Heart right ventricle (tissue), 16 donors: ENCODE measurements at regions not wholly inside any gene's neighbourhood (a gene's known extent, or its start where the extent isn't known, plus 50 kb on each side); places are given as distances from the start of the nearest gene placed in this dataset.
A peak's percentile ranks its signal among the peaks of the same experiment; 100 is the strongest.
"Not testable (repeated sequence)": the region's sequence is repeated elsewhere in the genome, so short reads cannot be mapped to it uniquely, and the experiment has no call there.

ENCODE experiments used
- ATAC-seq, 8 donors: fragments of 200-7000 bp; cut with Tn5 transposase; one replicate each; pipeline ENCODE4 v1.9.1; 2020; ENCODE audit warnings: mild to moderate bottlenecking in 8 of 8, moderate library complexity in 8 of 8, moderate number of reproducible peaks in 1 of 8
- DNase-seq, 2 donors: peaks; one replicate each; pipeline ENCODE4 v3.0.0-alpha.2; 2020
- H3K27ac ChIP-seq, 10 donors: fragments of 200-600 bp; sonication (generic) in 2 of 10; one replicate each; pipeline versions ENCODE4 v1.5.0 to v1.8.0; 2020 to 2022; ENCODE audit warnings: mild to moderate bottlenecking in 3 of 10
- H3K27me3 ChIP-seq, 7 donors: fragments of 200-600 bp; one replicate each; pipeline ENCODE4 v1.8.0; 2021 to 2022; ENCODE audit warnings: mild to moderate bottlenecking in 2 of 7
- H3K36me3 ChIP-seq, 9 donors: fragments of 200-600 bp; sonication (generic) in 1 of 9; one replicate each; pipeline versions ENCODE4 v1.5.0 to v1.8.0; 2020 to 2022; ENCODE audit warnings: mild to moderate bottlenecking in 2 of 9
- H3K4me1 ChIP-seq, 9 donors: fragments of 200-600 bp; sonication (generic) in 1 of 9; one replicate each; pipeline versions ENCODE4 v1.5.0 to v1.8.0; 2020 to 2022; ENCODE audit warnings: mild to moderate bottlenecking in 4 of 9
- H3K4me3 ChIP-seq, 10 donors: fragments of 200-600 bp; sonication (generic) in 2 of 10; one replicate each; pipeline versions ENCODE4 v1.5.0 to v1.8.0; 2020 to 2022; ENCODE audit warnings: mild to moderate bottlenecking in 7 of 10, moderate library complexity in 2 of 10
- H3K9me3 ChIP-seq, 11 donors: fragments of 200-600 bp in 10 of 11; sonication (generic) in 2 of 11; one replicate each; pipeline versions ENCODE4 v1.5.0 to v1.8.0; 2013 to 2022; ENCODE audit warnings: mild to moderate bottlenecking in 2 of 11, control low read depth in 1 of 11, moderate library complexity in 1 of 11
- CTCF ChIP-seq, 9 donors: fragments of 200-600 bp; sonication (generic) in 2 of 9; IDR thresholded peaks; one replicate each; pipeline versions ENCODE4 v1.5.0 to v1.8.0; 2021 to 2022; ENCODE audit warnings: antibody characterized with exemption in 9 of 9, mild to moderate bottlenecking in 5 of 9, moderate library complexity in 1 of 9
- WGBS, 2 donors: extraction: QIAGEN DNeasy Blood & Tissue Kit; methylation state at CpG; one replicate each; pipeline ENCODE4 v1.1.7; 2013; ENCODE audit warnings: inconsistent platforms in 1 of 2; 5-methylcytosine and 5-hydroxymethylcytosine counted together
- intact Hi-C, 10 donors: fragments of 100-400 bp; cut with DNase I; formaldehyde crosslinking; loops; one replicate each; pipeline versions ENCODE4 v1.11.1 to v1.14.2; 2022
- donor health status: Arrhythmogenic right ventricular cardiomyopathy.
- donor health status: ischemic (EF 13 %, LVEDD 7.1; RV severe dilation, severe dysfunction).
- donor health status: healthy with polysubstance abuse.
- donor health status: DM: no; HTN: yes; CAD: no.
- donor health status: DM: no; HTN: no; CAD: no.
- donor health status: ischemic (EF 25% LVEDD 6.9; RV normal size, moderate dysfunction).
- donor health status: ischemic (EF 25% LVEDD 5.7; RV mildly dilated, moderate dysfunction).
- donor health status: healthy.
- donor health status: DM: yes; HTN: yes; CAD: no.
- donor health status: Ischemic cardiomyopathy.
- donor health status: ischemic (EF 35%, LVEDD 5.7; RV mildly dilated, moderate dysfunction).
- donor health status: nonischemic (EF 11% LVEDD 7.7; RV severe dilation, severe dysfunction).
- donor health status: DM: yes; HTN: yes; CAD: no.
- donor health status: PGD.
- donor health status: ischemic (EF 29% LVEDD 5.4; RV normal size, mild dysfunction).
- donor health status: nonischemic (EF 23%, LVEDD 6.1; RV moderate dilation, normal function).

GRCh38 chr4:156111686-156112085, 158.0 kb upstream of the CTSO start:
- H3K4me1 ChIP-seq, result peaks cover 0 to 5% (median 0%) of the 10 kb centered on the region in 9 donors
- no peak for ATAC-seq
- DNase-seq, result no peak
- H3K9me3 ChIP-seq, result no peaks in the 10 kb centered on the region
- no peaks in the 10 kb centered on the region for H3K36me3 ChIP-seq
- intact Hi-C loops, result no loop called here
- WGBS, 2 donors, result 46 to 57% methylated on average over 5 of the region's 5 CpGs
- no peaks in the 10 kb centered on the region for H3K27me3 ChIP-seq
- H3K4me3 ChIP-seq, result no peak overlapping the region
- TF ChIP-seq CTCF (IDR thresholded peaks at IDR 0.05), result no peak
- H3K27ac ChIP-seq, result no peak overlapping the region

- no peaks in the 10 kb centered on the region for H3K36me3 ChIP-seq
- no peak overlapping the region for H3K4me3 ChIP-seq
- peak overlapping the region in 1 of 10 donors; percentile 26 for H3K27ac ChIP-seq
- peaks cover 0 to 5% (median 0%) of the 10 kb centered on the region in 9 donors for H3K4me1 ChIP-seq
- no peaks in the 10 kb centered on the region for H3K27me3 ChIP-seq
- H3K9me3 ChIP-seq, result no peaks in the 10 kb centered on the region
- ATAC-seq, result peak in 5 of 8 donors; percentile 23 to 78 (median 29)
- no peak for TF ChIP-seq CTCF (IDR thresholded peaks at IDR 0.05)
- peak in 1 of 2 donors; percentile 14 for DNase-seq
- WGBS, 2 donors, result 44 to 48% methylated on average over 11 of the region's 11 CpGs
- intact Hi-C loops, result no loop called here
Observed at GRCh38 chr4:156109943-156110900, 156.6 kb upstream of the CTSO start.

GRCh38 chr4:156109087-156109486, 155.4 kb upstream of the CTSO start:
- H3K4me1 ChIP-seq, H3K27ac ChIP-seq, H3K4me3 ChIP-seq, H3K9me3 ChIP-seq, DNase-seq, H3K36me3 ChIP-seq, intact Hi-C loops, ATAC-seq, H3K27me3 ChIP-seq: not testable (repeated sequence)
- 81 to 83% methylated on average over 1 of the region's 1 CpG for WGBS, 2 donors

- TF ChIP-seq CTCF (IDR thresholded peaks at IDR 0.05), result no peak
- DNase-seq (no peak), ATAC-seq (no peak)
- no peak overlapping the region for H3K27ac ChIP-seq
- no peaks in the 10 kb centered on the region for H3K4me1 ChIP-seq
- no peaks in the 10 kb centered on the region for H3K27me3 ChIP-seq
- H3K4me3 ChIP-seq, result no peak overlapping the region
- no peaks in the 10 kb centered on the region for H3K36me3 ChIP-seq
- H3K9me3 ChIP-seq, result no peaks in the 10 kb centered on the region
- 90 to 98% methylated on average over 1 of the region's 1 CpG for WGBS, 2 donors
- intact Hi-C loops, result no loop called here
Observed at GRCh38 chr4:156103311-156103710, 149.6 kb upstream of the CTSO start.

- ATAC-seq (no peak), DNase-seq (no peak)
- no peaks in the 10 kb centered on the region for H3K9me3 ChIP-seq
- no peak overlapping the region for H3K27ac ChIP-seq
- no peaks in the 10 kb centered on the region for H3K27me3 ChIP-seq
- H3K4me1 ChIP-seq, result no peaks in the 10 kb centered on the region
- TF ChIP-seq CTCF (IDR thresholded peaks at IDR 0.05), result no peak
- H3K36me3 ChIP-seq, result no peaks in the 10 kb centered on the region
- no peak overlapping the region for H3K4me3 ChIP-seq
- intact Hi-C loops, result no loop called here
Observed at GRCh38 chr4:156102411-156102810, 148.7 kb upstream of the CTSO start.
